ENCODE measurements at regions not wholly inside any gene's neighbourhood (a gene's known extent, or its start where the extent isn't known, plus 50 kb on each side); places are given as distances from the start of the nearest gene placed in this dataset.

- Histone ChIP-seq H3K27me3 (replicated peaks in 1 of 7) (no peaks in the 10 kb centered on the region), H3K9me3 (no peaks in the 10 kb centered on the region), H3K4me3 (no peak overlapping the region), H3K36me3 (no peaks in the 10 kb centered on the region), H3K4me1 (peaks cover 0 to 5% (median 0%) of the 10 kb centered on the region in 6 donors), H3K27ac (no peak overlapping the region)
- TF ChIP-seq POLR2AphosphoS5 (IDR thresholded peaks at IDR 0.05) (no peak), POLR2A (IDR thresholded peaks at IDR 0.05) (no peak)
- TF ChIP-seq, protein P1, sequence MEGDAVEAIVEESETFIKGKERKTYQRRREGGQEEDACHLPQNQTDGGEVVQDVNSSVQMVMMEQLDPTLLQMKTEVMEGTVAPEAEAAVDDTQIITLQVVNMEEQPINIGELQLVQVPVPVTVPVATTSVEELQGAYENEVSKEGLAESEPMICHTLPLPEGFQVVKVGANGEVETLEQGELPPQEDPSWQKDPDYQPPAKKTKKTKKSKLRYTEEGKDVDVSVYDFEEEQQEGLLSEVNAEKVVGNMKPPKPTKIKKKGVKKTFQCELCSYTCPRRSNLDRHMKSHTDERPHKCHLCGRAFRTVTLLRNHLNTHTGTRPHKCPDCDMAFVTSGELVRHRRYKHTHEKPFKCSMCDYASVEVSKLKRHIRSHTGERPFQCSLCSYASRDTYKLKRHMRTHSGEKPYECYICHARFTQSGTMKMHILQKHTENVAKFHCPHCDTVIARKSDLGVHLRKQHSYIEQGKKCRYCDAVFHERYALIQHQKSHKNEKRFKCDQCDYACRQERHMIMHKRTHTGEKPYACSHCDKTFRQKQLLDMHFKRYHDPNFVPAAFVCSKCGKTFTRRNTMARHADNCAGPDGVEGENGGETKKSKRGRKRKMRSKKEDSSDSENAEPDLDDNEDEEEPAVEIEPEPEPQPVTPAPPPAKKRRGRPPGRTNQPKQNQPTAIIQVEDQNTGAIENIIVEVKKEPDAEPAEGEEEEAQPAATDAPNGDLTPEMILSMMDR (IDR thresholded peaks at IDR 0.05 in 8 of 11, conservative IDR thresholded peaks at IDR 0.05 in 3 of 11), result no peak
- WGBS, 5 donors, result 46 to 59% (median 59%) methylated on average over 6 of the region's 6 CpGs
- intact Hi-C loops (cut with DNase I; ENCODE audit: low total_unique reads), result no loop called here
- no peak for DNase-seq
Observed at GRCh38 chr4:124483048-124483906, 229.3 kb downstream of the ANKRD50 start.

DNA sequence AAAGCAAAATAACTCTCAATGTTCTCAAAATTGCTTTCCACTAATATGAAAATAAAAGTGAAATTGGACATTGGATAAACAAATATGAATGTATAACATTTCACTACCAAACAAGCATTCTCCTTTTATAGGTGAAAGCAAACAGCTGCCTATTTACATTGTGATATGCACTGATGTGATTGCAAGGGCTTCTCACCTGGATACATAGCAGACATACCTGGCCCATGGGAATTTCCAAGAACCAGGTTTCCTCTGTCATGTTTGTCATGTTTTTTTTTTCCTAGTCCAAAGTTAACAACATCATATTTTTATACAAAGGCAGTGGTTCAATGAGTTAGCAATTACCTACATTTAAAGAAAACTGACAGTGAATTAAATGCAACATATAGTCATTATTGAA, 228.5 kb downstream of the ANKRD50 start:
- no peak for DNase-seq
- no peak for TF ChIP-seq POLR2A (IDR thresholded peaks at IDR 0.05)
- TF ChIP-seq POLR2AphosphoS5 (IDR thresholded peaks at IDR 0.05), result no peak
- TF ChIP-seq, protein P1 (IDR thresholded peaks at IDR 0.05 in 8 of 11, conservative IDR thresholded peaks at IDR 0.05 in 3 of 11), result no peak
- no peaks in the 10 kb centered on the region for H3K9me3 ChIP-seq
- H3K27me3 ChIP-seq (replicated peaks in 1 of 7), result no peaks in the 10 kb centered on the region
- no peaks in the 10 kb centered on the region for H3K4me1 ChIP-seq
- no peaks in the 10 kb centered on the region for H3K36me3 ChIP-seq
- no peak overlapping the region for H3K4me3 ChIP-seq
- intact Hi-C loops (cut with DNase I; ENCODE audit: low total_unique reads), result no loop called here
- H3K27ac ChIP-seq, result no peak overlapping the region

- no peak for DNase-seq
- H3K4me1 ChIP-seq, result no peaks in the 10 kb centered on the region
- no peak overlapping the region for H3K4me3 ChIP-seq
- H3K36me3 ChIP-seq, result no peaks in the 10 kb centered on the region
- intact Hi-C loops (cut with DNase I; ENCODE audit: low total_unique reads), result no loop called here
- H3K27ac ChIP-seq, result no peak overlapping the region
- no peaks in the 10 kb centered on the region for H3K27me3 ChIP-seq (replicated peaks in 1 of 7)
- TF ChIP-seq, protein P1 (IDR thresholded peaks at IDR 0.05 in 8 of 11, conservative IDR thresholded peaks at IDR 0.05 in 3 of 11), result no peak
- TF ChIP-seq POLR2AphosphoS5 (IDR thresholded peaks at IDR 0.05) (no peak), POLR2A (IDR thresholded peaks at IDR 0.05) (no peak)
- 82 to 95% (median 92%) methylated on average over 2 of the region's 2 CpGs for WGBS, 5 donors
- no peaks in the 10 kb centered on the region for H3K9me3 ChIP-seq
Observed at GRCh38 chr4:124484940-124485339, 227.6 kb downstream of the ANKRD50 start.

GRCh38 chr4:124486423-124486822, 226.1 kb downstream of the ANKRD50 start:
- DNase-seq, result no peak
- H3K9me3 ChIP-seq, result no peaks in the 10 kb centered on the region
- no peaks in the 10 kb centered on the region for H3K4me1 ChIP-seq
- no peaks in the 10 kb centered on the region for H3K36me3 ChIP-seq
- TF ChIP-seq POLR2AphosphoS5 (IDR thresholded peaks at IDR 0.05) (no peak), POLR2A (IDR thresholded peaks at IDR 0.05) (no peak)
- TF ChIP-seq, protein P1 (IDR thresholded peaks at IDR 0.05 in 8 of 11, conservative IDR thresholded peaks at IDR 0.05 in 3 of 11), result no peak
- intact Hi-C loops (cut with DNase I; ENCODE audit: low total_unique reads), result no loop called here
- WGBS, 5 donors, result 86 to 97% (median 95%) methylated on average over 2 of the region's 2 CpGs
- no peak overlapping the region for H3K4me3 ChIP-seq
- H3K27ac ChIP-seq, result no peak overlapping the region
- no peaks in the 10 kb centered on the region for H3K27me3 ChIP-seq (replicated peaks in 1 of 7)
